Stimulated activated CD4-positive, alpha-beta T cell treated with anti-CD3 and anti-CD28 coated beads, Interleukin-4, amount 100 ng/mL, for 4 hours (primary cell): ENCODE measurements at regions not wholly inside any gene's neighbourhood (a gene's known extent, or its start where the extent isn't known, plus 50 kb on each side); places are given as distances from the start of the nearest gene placed in this dataset.
"Not testable (repeated sequence)": the region's sequence is repeated elsewhere in the genome, so short reads cannot be mapped to it uniquely, and the experiment has no call there.

Experiments
- DNase-seq, 2 experiments: peaks; one replicate each; pipeline ENCODE4 v3.0.0-alpha.2; 2020

GRCh38 chr1:196088541-196088940 lies 519.7 kb downstream of the KCNT2 start:
- DNase-seq, result no peak

- DNase-seq, result no peak
Observed at GRCh38 chr1:196078691-196079090, 529.5 kb downstream of the KCNT2 start.

DNA sequence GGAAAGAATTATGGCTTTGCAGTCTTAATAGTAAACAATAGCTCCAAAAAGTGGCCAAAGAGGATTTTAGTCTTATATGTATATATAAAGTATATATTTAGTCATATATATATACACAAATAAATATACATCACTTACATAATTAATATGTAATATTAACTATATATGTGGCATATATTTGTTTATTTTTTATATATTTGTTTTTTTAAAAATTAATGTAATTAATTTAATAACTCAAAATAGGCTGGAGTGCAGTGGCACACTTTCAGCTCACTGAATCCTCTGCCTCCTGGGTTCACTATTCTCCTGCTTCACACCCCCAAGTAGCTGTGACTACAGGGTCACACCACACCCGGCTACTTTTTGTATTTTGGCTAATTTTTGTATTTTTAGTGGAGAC lies 532.6 kb downstream of the KCNT2 start:
- DNase-seq, result no peak

GRCh38 chr1:196074182-196074581 lies 534.1 kb downstream of the KCNT2 start:
- no peak for DNase-seq

DNA sequence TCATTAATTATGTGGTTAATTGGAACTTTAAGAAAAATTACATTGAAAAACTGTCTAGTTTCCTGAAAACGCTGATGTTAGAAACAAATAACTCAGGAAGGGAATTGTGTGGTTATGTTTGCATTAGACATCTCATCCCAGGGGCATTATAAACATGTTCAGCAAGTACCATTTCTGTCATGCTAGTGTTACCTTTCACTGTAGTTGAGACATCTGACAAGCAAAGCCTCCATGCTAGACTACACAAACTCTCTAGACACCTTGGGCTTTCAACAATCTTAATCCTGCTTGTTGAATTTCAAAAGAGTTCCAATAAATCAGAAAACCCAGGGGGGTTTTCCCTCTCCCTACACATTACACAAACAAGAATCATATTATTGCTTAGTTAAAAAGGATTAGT lies 536.8 kb downstream of the KCNT2 start:
- DNase-seq, result no peak

DNA sequence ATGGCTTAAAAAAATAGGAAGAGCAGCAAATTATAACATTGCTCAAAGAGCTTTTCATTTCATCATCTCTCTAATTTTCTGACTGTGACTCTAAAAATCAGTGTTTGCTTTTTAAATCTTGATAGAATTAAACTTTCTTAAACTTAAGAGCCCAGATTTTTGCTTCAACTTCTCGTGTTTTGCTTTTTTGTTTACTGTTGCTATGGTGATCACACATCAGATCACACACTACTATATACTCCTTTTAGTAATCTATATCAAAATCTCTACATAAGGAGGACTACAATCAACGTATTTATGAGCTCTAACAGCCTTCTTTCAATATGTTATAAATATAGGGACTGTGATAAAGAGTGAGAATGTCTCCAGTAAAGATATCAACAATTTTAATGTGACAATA lies 537.3 kb downstream of the KCNT2 start:
- no peak for DNase-seq

- DNase-seq, result no peak
Observed at GRCh38 chr1:196063952-196064351, 544.3 kb downstream of the KCNT2 start.

- DNase-seq, result no peak
Observed at GRCh38 chr1:196063294-196063693, 544.9 kb downstream of the KCNT2 start.

GRCh38 chr1:196060539-196060938 lies 547.7 kb downstream of the KCNT2 start:
- DNase-seq, result no peak

GRCh38 chr1:196059210-196059609 lies 549.0 kb downstream of the KCNT2 start:
- DNase-seq, result no peak

- no peak for DNase-seq
Observed at GRCh38 chr1:196056966-196057365, 551.3 kb downstream of the KCNT2 start.

DNA sequence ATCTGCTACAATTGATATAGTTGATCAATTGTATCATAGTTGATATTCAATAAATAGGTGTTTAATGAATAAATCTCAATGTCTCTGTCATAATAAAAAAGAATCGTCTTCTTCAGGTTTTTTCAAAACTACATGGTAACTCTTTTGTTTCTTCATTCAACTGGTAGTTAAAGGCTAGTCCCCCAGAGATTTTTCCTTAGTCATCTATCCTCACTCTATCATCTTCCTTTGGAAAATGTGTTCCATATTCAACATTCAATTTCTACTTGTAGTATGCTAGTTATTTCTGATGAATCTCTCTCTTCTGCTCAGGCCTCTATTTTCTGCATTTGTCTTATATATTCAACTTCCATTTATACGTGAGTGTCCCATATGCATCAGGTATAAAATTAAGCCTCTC lies 558.8 kb downstream of the KCNT2 start:
- no peak for DNase-seq

GRCh38 chr1:196043268-196043667 lies 565.0 kb downstream of the KCNT2 start:
- no peak for DNase-seq

- DNase-seq, result no peak
Observed at GRCh38 chr1:196034080-196034706, 574.0 kb downstream of the KCNT2 start.

DNA sequence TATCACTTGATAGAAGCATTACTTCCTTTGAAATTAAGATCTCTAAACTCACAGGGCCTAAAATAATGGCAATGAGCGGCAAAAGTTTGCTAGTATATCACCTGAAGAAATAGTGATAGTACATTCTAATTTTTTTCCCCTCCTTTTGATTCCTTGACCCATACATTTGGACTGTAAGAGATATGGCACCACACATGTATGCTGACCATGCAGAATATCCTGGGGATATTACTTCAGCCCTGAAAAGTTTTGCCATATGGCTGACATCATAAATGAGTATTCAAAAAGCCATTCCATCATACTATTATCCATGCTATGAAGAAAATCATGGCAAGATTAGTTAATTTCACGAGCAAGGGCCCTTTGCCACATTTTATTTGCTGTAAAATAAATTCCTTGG lies 576.9 kb downstream of the KCNT2 start:
- not testable (repeated sequence) for DNase-seq

DNA sequence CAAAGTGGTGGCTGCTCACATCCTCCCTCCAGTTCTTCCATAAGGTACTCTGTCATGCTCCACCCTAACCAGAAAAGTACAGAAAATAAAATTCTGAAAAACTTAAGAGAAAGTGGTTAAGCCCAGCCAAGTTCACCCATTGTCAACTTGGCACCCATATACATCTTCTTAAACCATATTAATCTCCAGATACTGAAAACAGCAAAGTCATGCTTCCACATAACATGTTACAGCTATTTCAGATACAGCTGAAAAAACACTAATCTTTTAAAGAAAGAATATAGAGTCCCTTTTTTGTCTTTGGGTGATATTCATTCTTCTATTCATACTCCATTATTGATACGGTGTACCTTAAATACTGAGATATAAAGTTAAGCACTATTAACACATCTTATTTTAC lies 577.8 kb downstream of the KCNT2 start:
- no peak for DNase-seq

- no peak for DNase-seq
Observed at GRCh38 chr1:196029410-196029809, 578.8 kb downstream of the KCNT2 start.

- DNase-seq, result no peak
Observed at GRCh38 chr1:196027127-196027526, 581.1 kb downstream of the KCNT2 start.

DNA sequence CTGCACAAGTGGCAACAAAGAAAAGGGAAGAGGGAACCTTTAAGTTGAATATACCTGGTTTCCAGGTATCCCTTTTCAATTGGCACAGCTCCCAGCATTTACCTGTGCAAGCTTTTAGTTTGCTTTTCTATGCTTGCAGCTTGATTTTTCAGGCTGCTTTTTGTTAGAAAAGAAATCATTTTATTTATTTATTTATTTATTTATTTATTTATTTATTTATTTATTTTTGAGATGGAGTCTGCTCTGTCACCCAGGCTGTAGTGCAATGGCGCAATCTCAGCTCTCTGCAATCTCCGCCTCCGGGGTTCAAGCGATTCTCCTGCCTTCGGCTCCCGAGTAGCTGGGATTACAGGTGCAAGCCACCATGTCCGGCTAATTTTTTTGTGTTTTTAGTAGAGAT lies 587.1 kb downstream of the KCNT2 start:
- not testable (repeated sequence) for DNase-seq

- no peak for DNase-seq
Observed at GRCh38 chr1:196009362-196009761, 598.9 kb downstream of the KCNT2 start.

DNA sequence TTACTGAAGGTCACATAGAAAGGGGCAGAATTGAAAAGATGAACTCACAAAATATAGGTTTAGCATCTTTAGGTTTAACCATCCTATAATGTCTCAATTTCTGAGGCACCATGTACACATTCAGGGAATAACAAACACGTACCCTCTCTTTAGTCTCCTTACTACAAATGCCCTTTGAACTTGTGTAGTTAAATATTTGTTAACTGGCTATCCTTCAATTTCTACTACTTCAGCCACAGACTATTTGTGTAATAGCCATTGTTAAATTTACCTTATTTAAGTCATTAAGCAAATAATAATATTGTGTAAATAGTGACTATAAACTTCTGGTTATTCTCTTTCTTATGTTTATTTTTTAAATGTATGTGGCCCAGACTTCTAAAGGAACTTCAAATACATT lies 600.5 kb downstream of the KCNT2 start:
- no peak for DNase-seq

DNA sequence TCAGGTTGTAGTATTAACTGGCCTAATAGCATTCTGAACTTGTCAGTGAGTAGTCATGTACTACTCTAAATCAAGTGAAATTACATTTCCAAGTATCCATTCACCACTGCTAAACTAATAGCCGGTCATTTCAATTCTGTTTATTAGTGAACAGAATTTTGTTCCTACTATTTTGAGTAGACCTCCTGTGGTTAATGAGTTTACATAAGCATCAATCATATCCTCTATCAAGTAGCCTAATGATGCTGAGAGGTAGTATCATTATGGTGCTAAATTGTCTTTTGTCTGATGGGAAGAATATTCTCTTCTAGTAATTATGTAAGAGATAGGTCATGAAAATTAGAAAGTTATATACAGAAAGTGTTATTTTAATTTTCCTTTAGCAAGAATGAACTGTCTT lies 602.8 kb downstream of the KCNT2 start:
- no peak for DNase-seq

- DNase-seq, result not testable (repeated sequence)
Observed at GRCh38 chr1:196004388-196004787, 603.9 kb downstream of the KCNT2 start.

- DNase-seq, result no peak
Observed at GRCh38 chr1:196002906-196003305, 605.3 kb downstream of the KCNT2 start.

DNA sequence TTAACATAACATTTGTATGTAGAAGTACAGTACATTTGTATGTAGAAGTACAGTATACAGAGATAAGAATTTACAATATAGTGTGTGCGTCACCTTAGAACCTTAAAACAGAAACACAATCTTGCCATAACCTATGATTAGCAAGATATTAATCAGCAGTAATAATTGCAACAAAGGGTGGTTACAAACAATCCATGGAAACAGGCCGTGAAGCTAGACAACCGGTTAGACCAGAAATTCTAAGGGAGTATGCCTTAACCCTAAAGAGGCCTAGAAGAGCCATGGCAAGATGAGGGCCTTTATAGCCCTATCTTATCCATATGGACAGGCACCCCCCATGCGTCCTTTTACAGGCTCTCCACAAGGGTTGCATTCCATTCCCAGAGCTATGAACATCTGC lies 605.9 kb downstream of the KCNT2 start:
- DNase-seq, result not testable (repeated sequence)

- no peak for DNase-seq
Observed at GRCh38 chr1:196001188-196001587, 607.1 kb downstream of the KCNT2 start.
